GM12872 (cell line): ENCODE measurements at regions not wholly inside any gene's neighbourhood (a gene's known extent, or its start where the extent isn't known, plus 50 kb on each side); places are given as distances from the start of the nearest gene placed in this dataset.

Experiments
- CTCF ChIP-seq: IDR thresholded peaks from 3 replicates; pipeline ENCODE4 v1.5.1; 2011; ENCODE audit warnings: low read depth, mild to moderate bottlenecking, low read length, moderate library complexity; ENCODE audit not compliant: insufficient read depth

- no peak for TF ChIP-seq CTCF
Observed at GRCh38 chr10:44262551-44263251, 122.2 kb downstream of the CXCL12 start.

GRCh38 chr10:44261710-44262455 lies 123.0 kb downstream of the CXCL12 start:
- no peak for TF ChIP-seq CTCF

- TF ChIP-seq CTCF: no peak
Observed at GRCh38 chr10:44261296-44261695, 123.6 kb downstream of the CXCL12 start.

- no peak for TF ChIP-seq CTCF
Observed at GRCh38 chr10:44260286-44260928, 124.5 kb downstream of the CXCL12 start.

- TF ChIP-seq CTCF: no peak
Observed at GRCh38 chr10:44259090-44259874, 125.6 kb downstream of the CXCL12 start.

GRCh38 chr10:44258460-44259089 lies 126.3 kb downstream of the CXCL12 start:
- TF ChIP-seq CTCF: no peak

- no peak for TF ChIP-seq CTCF
Observed at GRCh38 chr10:44258019-44258418, 126.9 kb downstream of the CXCL12 start.
